ENCODE measurements at regions not wholly inside any gene's neighbourhood (a gene's known extent, or its start where the extent isn't known, plus 50 kb on each side); places are given as distances from the start of the nearest gene placed in this dataset.

- ChIA-PET CTCF (no interaction called here), POLR2A (ENCODE audit: low non-redundant PET) (no interaction called here)
- Histone ChIP-seq H3K4me3 (ENCODE audit: low read depth, low read length, poor library complexity, severe bottlenecking) (no peak overlapping the region), H3K36me3 (ENCODE audit: insufficient read depth, low read length, poor library complexity, severe bottlenecking) (no peaks in the 10 kb centered on the region), H3K9me3 (ENCODE audit: low read depth, low read length, poor library complexity, severe bottlenecking) (no peaks in the 10 kb centered on the region), H3K27ac (ENCODE audit: low read depth, low read length, poor library complexity, severe bottlenecking) (no peak overlapping the region), H3K4me1 (ENCODE audit: insufficient read depth, low read length, poor library complexity, severe bottlenecking) (peaks cover 4% of the 10 kb centered on the region), H3K27me3 (replicated peaks; ENCODE audit: insufficient read depth, low read depth, low read length, poor library complexity) (no peaks in the 10 kb centered on the region)
- intact Hi-C loops (cut with micrococcal nuclease; ENCODE audit: unreplicated experiment) = no loop called here
- TF ChIP-seq EZH2 (IDR thresholded peaks at IDR 0.05; ENCODE audit: borderline replicate concordance, low read depth, low read length, poor library complexity, severe bottlenecking) (no peak), CTCF (conservative IDR thresholded peaks at IDR 0.05; ENCODE audit: low read depth, low read length) (no peak)
- DNase-seq (ENCODE audit: low spot score) = no peak
- BruUV-seq (replicated peaks) = no TSS peak
Measured at GRCh38 chr13:50359041-50359367, 343.8 kb downstream of the KCNRG start.

- no peak overlapping the region for H3K27ac ChIP-seq (ENCODE audit: low read depth, low read length, poor library complexity, severe bottlenecking)
- no peaks in the 10 kb centered on the region for H3K9me3 ChIP-seq (ENCODE audit: low read depth, low read length, poor library complexity, severe bottlenecking)
- ChIA-PET CTCF (no interaction called here), POLR2A (ENCODE audit: low non-redundant PET) (no interaction called here)
- DNase-seq (ENCODE audit: low spot score) = no peak
- H3K36me3 ChIP-seq (ENCODE audit: insufficient read depth, low read length, poor library complexity, severe bottlenecking) = no peaks in the 10 kb centered on the region
- intact Hi-C loops (cut with micrococcal nuclease; ENCODE audit: unreplicated experiment) = no loop called here
- H3K4me3 ChIP-seq (ENCODE audit: low read depth, low read length, poor library complexity, severe bottlenecking) = no peak overlapping the region
- H3K4me1 ChIP-seq (ENCODE audit: insufficient read depth, low read length, poor library complexity, severe bottlenecking) = peaks cover 4% of the 10 kb centered on the region
- H3K27me3 ChIP-seq (replicated peaks; ENCODE audit: insufficient read depth, low read depth, low read length, poor library complexity) = no peaks in the 10 kb centered on the region
- TF ChIP-seq CTCF (conservative IDR thresholded peaks at IDR 0.05; ENCODE audit: low read depth, low read length) (no peak), EZH2 (IDR thresholded peaks at IDR 0.05; ENCODE audit: borderline replicate concordance, low read depth, low read length, poor library complexity, severe bottlenecking) (no peak)
- BruUV-seq (replicated peaks) = no TSS peak
Measured at GRCh38 chr13:50359779-50360178, 344.5 kb downstream of the KCNRG start.

GRCh38 chr13:50360637-50361036, 345.4 kb downstream of the KCNRG start:
- TF ChIP-seq EZH2 (IDR thresholded peaks at IDR 0.05; ENCODE audit: borderline replicate concordance, low read depth, low read length, poor library complexity, severe bottlenecking) (no peak), CTCF (conservative IDR thresholded peaks at IDR 0.05; ENCODE audit: low read depth, low read length) (no peak)
- BruUV-seq (replicated peaks) = no TSS peak
- H3K27me3 ChIP-seq (replicated peaks; ENCODE audit: insufficient read depth, low read depth, low read length, poor library complexity) = no peaks in the 10 kb centered on the region
- H3K27ac ChIP-seq (ENCODE audit: low read depth, low read length, poor library complexity, severe bottlenecking) = no peak overlapping the region
- POLR2A ChIA-PET (ENCODE audit: low non-redundant PET) = no interaction called here
- DNase-seq (ENCODE audit: low spot score) = no peak
- H3K36me3 ChIP-seq (ENCODE audit: insufficient read depth, low read length, poor library complexity, severe bottlenecking) = no peaks in the 10 kb centered on the region
- H3K9me3 ChIP-seq (ENCODE audit: low read depth, low read length, poor library complexity, severe bottlenecking) = no peaks in the 10 kb centered on the region
- intact Hi-C loops (cut with micrococcal nuclease; ENCODE audit: unreplicated experiment) = no loop called here
- CTCF ChIA-PET = no interaction called here
- no peak overlapping the region for H3K4me3 ChIP-seq (ENCODE audit: low read depth, low read length, poor library complexity, severe bottlenecking)
- H3K4me1 ChIP-seq (ENCODE audit: insufficient read depth, low read length, poor library complexity, severe bottlenecking) = peaks cover 4% of the 10 kb centered on the region
